AG10803 (cell line): ENCODE measurements at regions not wholly inside any gene's neighbourhood (a gene's known extent, or its start where the extent isn't known, plus 50 kb on each side); places are given as distances from the start of the nearest gene placed in this dataset.

Source experiments
- DNase-seq: peaks from one replicate; pipeline ENCODE4 v3.0.0; 2010; ENCODE audit warnings: low read depth
- H3K4me3 ChIP-seq: 2 replicates; pipeline ENCODE4 v1.5.1; 2011; ENCODE audit warnings: mild to moderate bottlenecking, low read length, control low read depth
- TF ChIP-seq, protein P1 (sequence below): conservative IDR thresholded peaks from 2 replicates; pipeline ENCODE4 v1.5.1; 2011; ENCODE audit warnings: mild to moderate bottlenecking, low read length, control low read depth, inconsistent platforms

DNA sequence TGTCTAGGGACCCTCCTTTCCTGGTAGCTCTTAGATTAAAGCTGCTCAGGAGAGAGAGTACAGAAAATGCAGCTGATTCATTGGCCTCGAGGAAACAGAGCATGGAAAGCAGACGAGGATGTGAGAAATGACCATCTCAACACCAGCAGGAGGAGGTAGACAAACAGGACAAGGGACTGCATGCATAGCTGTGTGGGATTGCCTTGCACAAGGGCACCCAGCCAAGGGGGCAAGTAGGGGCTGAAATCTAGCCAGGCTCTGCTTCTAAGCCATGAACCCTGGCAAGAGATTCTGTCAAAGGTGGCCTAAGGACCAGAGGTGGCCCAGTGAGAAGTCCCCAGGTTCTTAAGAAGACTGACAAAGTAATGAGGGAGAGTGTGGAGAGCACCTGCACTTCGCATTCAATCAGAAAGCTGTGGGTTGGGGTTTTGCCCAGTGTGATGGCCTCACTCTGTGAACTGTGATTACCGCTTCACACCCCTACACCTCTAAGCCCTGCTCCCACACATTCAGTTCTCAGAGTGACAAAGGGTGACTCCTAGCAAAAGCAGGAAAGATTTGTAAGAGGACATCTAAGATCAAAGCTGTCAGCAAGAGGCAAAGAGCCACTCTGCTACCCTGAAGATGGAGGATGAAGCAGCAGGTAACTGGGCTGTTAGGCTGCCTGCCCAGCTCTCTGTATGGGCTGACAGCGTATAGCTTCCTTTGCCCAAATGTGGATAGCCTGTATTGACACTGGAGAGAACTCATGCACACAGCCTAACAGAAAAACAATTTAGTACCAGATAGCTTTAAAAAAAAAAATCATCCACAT, 151.3 kb upstream of the PELI1 start:
- TF ChIP-seq, protein P1, sequence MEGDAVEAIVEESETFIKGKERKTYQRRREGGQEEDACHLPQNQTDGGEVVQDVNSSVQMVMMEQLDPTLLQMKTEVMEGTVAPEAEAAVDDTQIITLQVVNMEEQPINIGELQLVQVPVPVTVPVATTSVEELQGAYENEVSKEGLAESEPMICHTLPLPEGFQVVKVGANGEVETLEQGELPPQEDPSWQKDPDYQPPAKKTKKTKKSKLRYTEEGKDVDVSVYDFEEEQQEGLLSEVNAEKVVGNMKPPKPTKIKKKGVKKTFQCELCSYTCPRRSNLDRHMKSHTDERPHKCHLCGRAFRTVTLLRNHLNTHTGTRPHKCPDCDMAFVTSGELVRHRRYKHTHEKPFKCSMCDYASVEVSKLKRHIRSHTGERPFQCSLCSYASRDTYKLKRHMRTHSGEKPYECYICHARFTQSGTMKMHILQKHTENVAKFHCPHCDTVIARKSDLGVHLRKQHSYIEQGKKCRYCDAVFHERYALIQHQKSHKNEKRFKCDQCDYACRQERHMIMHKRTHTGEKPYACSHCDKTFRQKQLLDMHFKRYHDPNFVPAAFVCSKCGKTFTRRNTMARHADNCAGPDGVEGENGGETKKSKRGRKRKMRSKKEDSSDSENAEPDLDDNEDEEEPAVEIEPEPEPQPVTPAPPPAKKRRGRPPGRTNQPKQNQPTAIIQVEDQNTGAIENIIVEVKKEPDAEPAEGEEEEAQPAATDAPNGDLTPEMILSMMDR, result no peak
- H3K4me3 ChIP-seq, result no peak overlapping the region
- DNase-seq, result no peak

GRCh38 chr2:64296140-64296480, 151.9 kb upstream of the PELI1 start:
- no peak for DNase-seq
- no peak overlapping the region for H3K4me3 ChIP-seq
- TF ChIP-seq, protein P1, result no peak

DNA sequence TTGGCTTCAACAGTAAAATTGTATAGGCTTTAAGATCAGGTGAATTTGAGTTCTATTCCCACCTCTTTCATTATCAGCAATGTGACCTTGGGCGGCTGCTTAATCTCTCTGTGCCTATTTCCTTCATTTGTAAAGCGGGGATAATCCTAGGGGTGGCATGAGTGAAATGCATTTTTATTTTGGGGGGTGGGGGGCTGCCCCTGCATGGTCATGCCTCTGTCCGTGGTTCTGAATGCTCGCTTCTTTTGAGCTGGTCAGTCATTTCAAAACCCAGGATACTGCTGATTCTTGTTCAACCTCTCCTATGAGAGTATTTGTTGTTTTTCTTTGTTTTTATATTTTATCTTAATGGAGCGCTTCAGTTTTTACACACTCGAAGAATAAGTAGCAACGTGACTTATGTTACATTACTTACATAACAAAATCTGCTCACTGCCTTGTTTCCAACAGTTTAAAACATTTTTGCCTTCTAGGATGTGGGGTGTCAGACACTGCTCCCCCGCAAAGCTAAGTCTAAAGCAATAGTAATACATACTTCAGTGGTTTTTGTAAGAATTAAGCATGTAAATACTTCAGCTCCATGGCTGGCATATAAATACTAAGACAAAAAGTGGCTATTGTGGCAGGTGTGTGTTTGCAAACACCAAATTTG, 152.6 kb upstream of the PELI1 start:
- no peak overlapping the region for H3K4me3 ChIP-seq
- no peak for DNase-seq
- TF ChIP-seq, protein P1, result no peak

- TF ChIP-seq, protein P1, result no peak
- H3K4me3 ChIP-seq, result no peak overlapping the region
- no peak for DNase-seq
Observed at GRCh38 chr2:64298161-64298560, 153.9 kb upstream of the PELI1 start.

DNA sequence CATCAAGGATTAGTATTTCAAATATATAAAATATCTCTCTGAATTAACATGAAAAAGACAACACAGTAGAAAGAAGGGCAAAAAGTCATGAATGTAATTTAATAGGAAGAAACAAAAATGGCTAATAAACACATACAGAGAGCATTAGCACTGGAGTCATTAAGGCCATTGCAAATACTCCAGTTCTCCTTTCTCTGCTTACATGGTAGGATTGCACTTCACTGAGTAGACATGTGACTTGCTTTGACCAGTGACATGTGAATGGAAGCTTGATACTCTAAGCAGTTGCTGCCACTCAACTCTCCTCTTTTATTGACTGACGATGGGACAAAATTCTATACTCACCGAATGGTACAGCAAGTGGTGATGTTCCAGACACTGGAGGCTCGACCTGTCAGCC, 153.9 kb upstream of the LGALSL start:
- DNase-seq, result no peak
- TF ChIP-seq, protein P1, result no peak
- H3K4me3 ChIP-seq, result no peak overlapping the region

GRCh38 chr2:64303250-64303649, 150.7 kb upstream of the LGALSL start:
- no peak for DNase-seq
- TF ChIP-seq, protein P1, result no peak
- H3K4me3 ChIP-seq, result no peak overlapping the region

DNA sequence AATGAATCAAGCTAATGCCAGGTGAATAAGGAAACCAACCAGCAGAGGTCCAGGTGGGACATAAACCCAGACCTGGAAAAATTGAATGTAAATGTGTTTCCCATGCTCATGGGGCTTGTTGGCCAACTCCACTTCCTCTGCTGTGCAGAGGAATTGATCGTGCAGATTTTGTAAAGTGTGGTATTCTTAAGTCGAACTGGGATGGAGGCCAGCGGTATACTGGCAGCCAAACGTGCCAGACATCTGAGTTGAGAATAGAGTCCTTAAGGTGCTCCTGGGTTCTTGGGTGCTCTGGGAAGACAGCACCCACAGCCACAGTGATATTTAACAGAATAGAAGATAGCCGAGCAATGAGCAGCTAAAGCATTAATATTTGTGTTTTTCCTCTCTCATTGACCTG, 146.5 kb upstream of the LGALSL start:
- no peak for DNase-seq
- no peak overlapping the region for H3K4me3 ChIP-seq
- TF ChIP-seq, protein P1, result no peak
